NCI-H82 treated with DMSO at 0.1 percent for 48 hours (cell line): ENCODE measurements at regions not wholly inside any gene's neighbourhood (a gene's known extent, or its start where the extent isn't known, plus 50 kb on each side); places are given as distances from the start of the nearest gene placed in this dataset.
"Not testable (repeated sequence)": the region's sequence is repeated elsewhere in the genome, so short reads cannot be mapped to it uniquely, and the experiment has no call there.

Experiments used
- DNase-seq: peaks from one replicate; lab custom pipeline; 2025; ENCODE audit not compliant: unreplicated experiment; lab: John Stamatoyannopoulos, UW

- no peak for DNase-seq
Measured at GRCh38 chr5:36389245-36389644, 87.5 kb upstream of the RANBP3L start.

- DNase-seq = no peak
Measured at GRCh38 chr5:36390640-36391039, 88.9 kb upstream of the RANBP3L start.

GRCh38 chr5:36392186-36392585 is 90.5 kb upstream of the RANBP3L start:
- DNase-seq = no peak

GRCh38 chr5:36392818-36393217 is 91.1 kb upstream of the RANBP3L start:
- no peak for DNase-seq

- DNase-seq = no peak
Measured at GRCh38 chr5:36393656-36394428, 92.1 kb upstream of the RANBP3L start.

GRCh38 chr5:36395260-36395659 is 93.6 kb upstream of the RANBP3L start:
- no peak for DNase-seq

GRCh38 chr5:36395947-36396346 is 94.2 kb upstream of the RANBP3L start:
- DNase-seq = not testable (repeated sequence)

GRCh38 chr5:36396640-36397039 is 94.9 kb upstream of the RANBP3L start:
- DNase-seq = no peak

- DNase-seq = peak; percentile 31
Measured at GRCh38 chr5:36397901-36398536, 96.3 kb upstream of the RANBP3L start.

GRCh38 chr5:36402512-36402906 is 100.8 kb upstream of the RANBP3L start:
- no peak for DNase-seq

GRCh38 chr5:36403632-36404311 is 102.1 kb upstream of the RANBP3L start:
- DNase-seq = no peak

GRCh38 chr5:36406023-36406422 is 104.3 kb upstream of the RANBP3L start:
- DNase-seq = no peak

- DNase-seq = no peak
Measured at GRCh38 chr5:36407396-36407795, 105.7 kb upstream of the RANBP3L start.

GRCh38 chr5:36409711-36410110 is 108.0 kb upstream of the RANBP3L start:
- not testable (repeated sequence) for DNase-seq

- DNase-seq = not testable (repeated sequence)
Measured at GRCh38 chr5:36410672-36411071, 109.0 kb upstream of the RANBP3L start.

GRCh38 chr5:36414869-36415282 is 113.2 kb upstream of the RANBP3L start:
- no peak for DNase-seq

- DNase-seq = no peak
Measured at GRCh38 chr5:36416605-36417004, 114.9 kb upstream of the RANBP3L start.

- no peak for DNase-seq
Measured at GRCh38 chr5:36417221-36417620, 115.5 kb upstream of the RANBP3L start.

- no peak for DNase-seq
Measured at GRCh38 chr5:36417668-36418067, 116.0 kb upstream of the RANBP3L start.

GRCh38 chr5:36418152-36418979 is 116.7 kb upstream of the RANBP3L start:
- no peak for DNase-seq

GRCh38 chr5:36421256-36421655 is 119.6 kb upstream of the RANBP3L start:
- no peak for DNase-seq
